SK-N-SH treated with all-trans-retinoic acid at 6 μM for 48 hours (cell line): ENCODE measurements at regions not wholly inside any gene's neighbourhood (a gene's known extent, or its start where the extent isn't known, plus 50 kb on each side); places are given as distances from the start of the nearest gene placed in this dataset.

Experiments used
- ATAC-seq: fragments of 200-7000 bp; cut with Tn5 transposase; 3 replicates; pipeline ENCODE4 v1.9.1; 2020; ENCODE audit warnings: mild to moderate bottlenecking, moderate library complexity
- ARNTL ChIP-seq: fragments of 450-650 bp; formaldehyde crosslinking; IDR thresholded peaks from 2 replicates; pipeline ENCODE4 v1.5.0; 2020; ENCODE audit warnings: low read depth, mild to moderate bottlenecking, moderate library complexity, borderline replicate concordance
- BACH2 ChIP-seq: fragments of 250-450 bp; sonication (Bioruptor Pico); IDR thresholded peaks from 2 replicates; pipeline ENCODE4 v1.9.0; 2021; ENCODE audit warnings: mild to moderate bottlenecking, borderline replicate concordance
- ESRRG ChIP-seq: fragments of 250-450 bp; sonication (Bioruptor Pico); IDR thresholded peaks from 2 replicates; pipeline ENCODE4 v1.6.1; 2021; ENCODE audit warnings: mild to moderate bottlenecking
- GLIS3 ChIP-seq: fragments of 250-450 bp; sonication (Bioruptor Pico); IDR thresholded peaks from 2 replicates; pipeline ENCODE4 v1.5.0; 2020; ENCODE audit warnings: mild to moderate bottlenecking, moderate library complexity
- ISL1 ChIP-seq: fragments of 250-450 bp; sonication (Bioruptor Pico); IDR thresholded peaks from 2 replicates; pipeline ENCODE4 v2.1.2; 2022; ENCODE audit warnings: mild to moderate bottlenecking, moderate library complexity
- OSR1 ChIP-seq: fragments of 250-450 bp; sonication (Bioruptor Pico); IDR thresholded peaks from 2 replicates; pipeline ENCODE4 v1.8.0; 2022; ENCODE audit warnings: moderate library complexity, mild to moderate bottlenecking, inconsistent platforms
- PPARA ChIP-seq: fragments of 250-450 bp; sonication (Bioruptor Pico); IDR thresholded peaks from 2 replicates; pipeline ENCODE4 v1.5.0; 2020; ENCODE audit warnings: mild to moderate bottlenecking, borderline replicate concordance
- RARB ChIP-seq: fragments of 250-450 bp; sonication (Bioruptor Pico); IDR thresholded peaks from 2 replicates; pipeline ENCODE4 v1.8.0; 2021; ENCODE audit warnings: mild to moderate bottlenecking, moderate library complexity
- SNAI2 ChIP-seq: fragments of 250-450 bp; sonication (Bioruptor Pico); IDR thresholded peaks from 2 replicates; pipeline ENCODE4 v1.5.0; 2020; ENCODE audit warnings: mild to moderate bottlenecking, moderate library complexity
- ZC3H10 ChIP-seq: fragments of 250-450 bp; sonication (Bioruptor Pico); IDR thresholded peaks from 2 replicates; pipeline ENCODE4 v1.5.1; 2021; ENCODE audit warnings: mild to moderate bottlenecking, moderate library complexity
- ZFP3 ChIP-seq: fragments of 250-450 bp; sonication (Bioruptor Pico); IDR thresholded peaks from 2 replicates; pipeline ENCODE4 v1.5.0; 2020; ENCODE audit warnings: mild to moderate bottlenecking, moderate library complexity
- ZNF565 ChIP-seq: fragments of 450-650 bp; formaldehyde crosslinking; conservative IDR thresholded peaks from 2 replicates; pipeline ENCODE4 v1.5.0; 2020; ENCODE audit warnings: low read depth, mild to moderate bottlenecking, moderate library complexity
- ZNF70 ChIP-seq: fragments of 450-650 bp; formaldehyde crosslinking; IDR thresholded peaks from 2 replicates; pipeline ENCODE4 v1.5.0; 2020; ENCODE audit warnings: mild to moderate bottlenecking, moderate library complexity
- ZNF8 ChIP-seq: fragments of 450-650 bp; formaldehyde crosslinking; IDR thresholded peaks from 2 replicates; pipeline ENCODE4 v1.5.0; 2020; ENCODE audit warnings: mild to moderate bottlenecking, moderate library complexity
- TF ChIP-seq, protein P1 (sequence below): fragments of 250-450 bp; sonication (Bioruptor Pico); IDR thresholded peaks from 2 replicates; pipeline ENCODE4 v1.5.1; 2021; ENCODE audit warnings: mild to moderate bottlenecking, moderate library complexity
- TF ChIP-seq, protein P2 (sequence below): fragments of 250-450 bp; sonication (Bioruptor Pico); IDR thresholded peaks from 2 replicates; pipeline ENCODE4 v1.8.0; 2021; ENCODE audit warnings: low read depth, mild to moderate bottlenecking, moderate library complexity, borderline replicate concordance
- TF ChIP-seq, protein P3 (sequence below): fragments of 250-450 bp; sonication (Bioruptor Pico); IDR thresholded peaks from 2 replicates; pipeline ENCODE4 v1.5.1; 2020; ENCODE audit warnings: low read depth, mild to moderate bottlenecking, moderate library complexity
- TF ChIP-seq, protein P4 (sequence below): fragments of 250-450 bp; sonication (Bioruptor Pico); IDR thresholded peaks from 2 replicates; pipeline ENCODE4 v1.8.0; 2020; ENCODE audit warnings: mild to moderate bottlenecking, moderate library complexity, borderline replicate concordance
- TF ChIP-seq, protein P5 (sequence below): fragments of 250-450 bp; sonication (Bioruptor Pico); IDR thresholded peaks from 2 replicates; pipeline ENCODE4 v1.5.0; 2020; ENCODE audit warnings: mild to moderate bottlenecking, moderate library complexity

DNA sequence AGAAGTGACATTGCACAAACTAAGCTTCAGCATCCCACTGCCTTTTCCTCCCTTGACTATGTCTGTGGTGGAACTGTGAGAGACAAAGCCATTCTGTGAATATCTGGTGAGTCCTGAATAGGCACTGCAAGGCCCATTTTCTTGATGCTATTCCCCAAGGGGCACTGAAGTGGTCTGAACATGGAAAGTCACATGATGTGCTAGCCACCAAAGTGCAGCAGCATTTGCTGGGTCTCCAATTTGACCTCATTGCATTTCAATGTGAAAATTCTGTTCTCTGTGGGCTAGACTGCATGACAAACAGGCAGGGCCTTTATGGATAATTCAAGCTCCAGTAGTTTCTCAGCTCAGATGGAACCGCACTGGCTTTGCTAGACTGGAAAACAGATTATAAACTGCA is 627.4 kb upstream of the BOD1L1 start:
- TF ChIP-seq GLIS3 (no peak), ZFP3 (no peak), OSR1 (CRISPR knock-in tag) (no peak), ZC3H10 (CRISPR knock-in tag) (no peak), ZNF565 (CRISPR knock-in tag) (no peak), ARNTL (CRISPR knock-in tag) (no peak)
- TF ChIP-seq, protein P1, sequence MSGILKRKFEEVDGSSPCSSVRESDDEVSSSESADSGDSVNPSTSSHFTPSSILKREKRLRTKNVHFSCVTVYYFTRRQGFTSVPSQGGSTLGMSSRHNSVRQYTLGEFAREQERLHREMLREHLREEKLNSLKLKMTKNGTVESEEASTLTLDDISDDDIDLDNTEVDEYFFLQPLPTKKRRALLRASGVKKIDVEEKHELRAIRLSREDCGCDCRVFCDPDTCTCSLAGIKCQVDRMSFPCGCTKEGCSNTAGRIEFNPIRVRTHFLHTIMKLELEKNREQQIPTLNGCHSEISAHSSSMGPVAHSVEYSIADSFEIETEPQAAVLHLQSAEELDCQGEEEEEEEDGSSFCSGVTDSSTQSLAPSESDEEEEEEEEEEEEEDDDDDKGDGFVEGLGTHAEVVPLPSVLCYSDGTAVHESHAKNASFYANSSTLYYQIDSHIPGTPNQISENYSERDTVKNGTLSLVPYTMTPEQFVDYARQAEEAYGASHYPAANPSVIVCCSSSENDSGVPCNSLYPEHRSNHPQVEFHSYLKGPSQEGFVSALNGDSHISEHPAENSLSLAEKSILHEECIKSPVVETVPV (CRISPR knock-in tag) = no peak
- TF ChIP-seq, protein P2, sequence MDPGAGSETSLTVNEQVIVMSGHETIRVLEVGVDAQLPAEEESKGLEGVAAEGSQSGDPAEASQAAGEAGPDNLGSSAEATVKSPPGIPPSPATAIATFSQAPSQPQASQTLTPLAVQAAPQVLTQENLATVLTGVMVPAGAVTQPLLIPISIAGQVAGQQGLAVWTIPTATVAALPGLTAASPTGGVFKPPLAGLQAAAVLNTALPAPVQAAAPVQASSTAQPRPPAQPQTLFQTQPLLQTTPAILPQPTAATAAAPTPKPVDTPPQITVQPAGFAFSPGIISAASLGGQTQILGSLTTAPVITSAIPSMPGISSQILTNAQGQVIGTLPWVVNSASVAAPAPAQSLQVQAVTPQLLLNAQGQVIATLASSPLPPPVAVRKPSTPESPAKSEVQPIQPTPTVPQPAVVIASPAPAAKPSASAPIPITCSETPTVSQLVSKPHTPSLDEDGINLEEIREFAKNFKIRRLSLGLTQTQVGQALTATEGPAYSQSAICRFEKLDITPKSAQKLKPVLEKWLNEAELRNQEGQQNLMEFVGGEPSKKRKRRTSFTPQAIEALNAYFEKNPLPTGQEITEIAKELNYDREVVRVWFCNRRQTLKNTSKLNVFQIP = no peak
- ATAC-seq = no peak

DNA sequence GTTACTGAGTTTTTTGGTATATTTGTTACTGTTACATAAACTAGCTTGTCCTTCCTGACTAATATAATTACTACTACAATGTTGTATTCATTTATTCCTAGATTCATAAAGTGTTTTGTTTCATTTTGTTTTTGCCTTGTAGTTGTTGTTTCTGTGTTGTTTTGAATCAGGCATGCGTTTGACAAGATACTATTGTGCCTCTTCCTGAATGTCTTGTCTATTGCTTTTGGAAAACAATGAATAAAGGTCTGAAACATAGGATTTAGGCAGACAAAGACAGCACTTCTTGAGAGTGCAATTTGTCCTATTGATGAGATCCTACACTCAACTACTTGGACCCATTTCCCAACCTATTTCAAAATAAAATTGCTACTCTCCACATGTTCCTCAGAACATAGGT is 630.4 kb upstream of the BOD1L1 start:
- no peak for ATAC-seq

DNA sequence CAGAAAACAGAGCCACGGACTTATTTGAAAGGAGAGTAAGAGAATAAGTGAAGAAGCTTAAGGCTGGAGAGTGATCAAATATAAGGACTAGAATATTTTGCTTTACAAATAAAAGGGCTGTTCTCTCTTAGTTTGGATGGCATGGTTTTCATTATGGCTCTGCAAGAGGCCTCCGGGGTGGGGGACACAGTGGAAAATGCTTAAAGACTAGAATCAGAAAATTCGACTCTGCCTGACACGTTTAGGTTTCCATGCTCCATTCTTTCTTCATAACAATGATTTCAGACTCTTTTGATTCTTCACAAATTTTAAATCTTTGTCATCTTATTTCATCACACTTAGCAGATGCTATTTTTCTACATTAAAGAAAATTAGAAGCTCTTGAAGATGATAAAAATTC is 632.4 kb upstream of the BOD1L1 start:
- no peak for ATAC-seq
- no peak for TF ChIP-seq OSR1 (CRISPR knock-in tag)
- no peak for TF ChIP-seq RARB (CRISPR knock-in tag)
- no peak for TF ChIP-seq ESRRG (CRISPR knock-in tag)
- TF ChIP-seq, protein P3, sequence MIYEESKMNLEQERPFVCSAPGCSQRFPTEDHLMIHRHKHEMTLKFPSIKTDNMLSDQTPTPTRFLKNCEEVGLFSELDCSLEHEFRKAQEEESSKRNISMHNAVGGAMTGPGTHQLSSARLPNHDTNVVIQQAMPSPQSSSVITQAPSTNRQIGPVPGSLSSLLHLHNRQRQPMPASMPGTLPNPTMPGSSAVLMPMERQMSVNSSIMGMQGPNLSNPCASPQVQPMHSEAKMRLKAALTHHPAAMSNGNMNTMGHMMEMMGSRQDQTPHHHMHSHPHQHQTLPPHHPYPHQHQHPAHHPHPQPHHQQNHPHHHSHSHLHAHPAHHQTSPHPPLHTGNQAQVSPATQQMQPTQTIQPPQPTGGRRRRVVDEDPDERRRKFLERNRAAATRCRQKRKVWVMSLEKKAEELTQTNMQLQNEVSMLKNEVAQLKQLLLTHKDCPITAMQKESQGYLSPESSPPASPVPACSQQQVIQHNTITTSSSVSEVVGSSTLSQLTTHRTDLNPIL = no peak
- no peak for TF ChIP-seq ARNTL (CRISPR knock-in tag)
- no peak for TF ChIP-seq ZNF8 (CRISPR knock-in tag)
- no peak for TF ChIP-seq BACH2 (CRISPR knock-in tag)
- TF ChIP-seq, protein P4, sequence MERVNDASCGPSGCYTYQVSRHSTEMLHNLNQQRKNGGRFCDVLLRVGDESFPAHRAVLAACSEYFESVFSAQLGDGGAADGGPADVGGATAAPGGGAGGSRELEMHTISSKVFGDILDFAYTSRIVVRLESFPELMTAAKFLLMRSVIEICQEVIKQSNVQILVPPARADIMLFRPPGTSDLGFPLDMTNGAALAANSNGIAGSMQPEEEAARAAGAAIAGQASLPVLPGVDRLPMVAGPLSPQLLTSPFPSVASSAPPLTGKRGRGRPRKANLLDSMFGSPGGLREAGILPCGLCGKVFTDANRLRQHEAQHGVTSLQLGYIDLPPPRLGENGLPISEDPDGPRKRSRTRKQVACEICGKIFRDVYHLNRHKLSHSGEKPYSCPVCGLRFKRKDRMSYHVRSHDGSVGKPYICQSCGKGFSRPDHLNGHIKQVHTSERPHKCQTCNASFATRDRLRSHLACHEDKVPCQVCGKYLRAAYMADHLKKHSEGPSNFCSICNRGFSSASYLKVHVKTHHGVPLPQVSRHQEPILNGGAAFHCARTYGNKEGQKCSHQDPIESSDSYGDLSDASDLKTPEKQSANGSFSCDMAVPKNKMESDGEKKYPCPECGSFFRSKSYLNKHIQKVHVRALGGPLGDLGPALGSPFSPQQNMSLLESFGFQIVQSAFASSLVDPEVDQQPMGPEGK (CRISPR knock-in tag) = no peak
- no peak for TF ChIP-seq PPARA (CRISPR knock-in tag)
- no peak for TF ChIP-seq GLIS3
- no peak for TF ChIP-seq ISL1 (CRISPR knock-in tag)
- TF ChIP-seq ZNF70 (CRISPR knock-in tag) = no peak
- TF ChIP-seq ZNF565 (CRISPR knock-in tag) = no peak
- TF ChIP-seq, protein P2 = no peak

More for the DNA sequence above, 630.4 kb upstream of the BOD1L1 start:
- TF ChIP-seq PPARA (CRISPR knock-in tag) (no peak), BACH2 (CRISPR knock-in tag) (no peak), ZNF8 (CRISPR knock-in tag) (no peak), ZNF70 (CRISPR knock-in tag) (no peak), OSR1 (CRISPR knock-in tag) (no peak), SNAI2 (CRISPR knock-in tag) (no peak), GLIS3 (no peak), ESRRG (CRISPR knock-in tag) (no peak)
- TF ChIP-seq, protein P2 = no peak
- TF ChIP-seq, protein P5, sequence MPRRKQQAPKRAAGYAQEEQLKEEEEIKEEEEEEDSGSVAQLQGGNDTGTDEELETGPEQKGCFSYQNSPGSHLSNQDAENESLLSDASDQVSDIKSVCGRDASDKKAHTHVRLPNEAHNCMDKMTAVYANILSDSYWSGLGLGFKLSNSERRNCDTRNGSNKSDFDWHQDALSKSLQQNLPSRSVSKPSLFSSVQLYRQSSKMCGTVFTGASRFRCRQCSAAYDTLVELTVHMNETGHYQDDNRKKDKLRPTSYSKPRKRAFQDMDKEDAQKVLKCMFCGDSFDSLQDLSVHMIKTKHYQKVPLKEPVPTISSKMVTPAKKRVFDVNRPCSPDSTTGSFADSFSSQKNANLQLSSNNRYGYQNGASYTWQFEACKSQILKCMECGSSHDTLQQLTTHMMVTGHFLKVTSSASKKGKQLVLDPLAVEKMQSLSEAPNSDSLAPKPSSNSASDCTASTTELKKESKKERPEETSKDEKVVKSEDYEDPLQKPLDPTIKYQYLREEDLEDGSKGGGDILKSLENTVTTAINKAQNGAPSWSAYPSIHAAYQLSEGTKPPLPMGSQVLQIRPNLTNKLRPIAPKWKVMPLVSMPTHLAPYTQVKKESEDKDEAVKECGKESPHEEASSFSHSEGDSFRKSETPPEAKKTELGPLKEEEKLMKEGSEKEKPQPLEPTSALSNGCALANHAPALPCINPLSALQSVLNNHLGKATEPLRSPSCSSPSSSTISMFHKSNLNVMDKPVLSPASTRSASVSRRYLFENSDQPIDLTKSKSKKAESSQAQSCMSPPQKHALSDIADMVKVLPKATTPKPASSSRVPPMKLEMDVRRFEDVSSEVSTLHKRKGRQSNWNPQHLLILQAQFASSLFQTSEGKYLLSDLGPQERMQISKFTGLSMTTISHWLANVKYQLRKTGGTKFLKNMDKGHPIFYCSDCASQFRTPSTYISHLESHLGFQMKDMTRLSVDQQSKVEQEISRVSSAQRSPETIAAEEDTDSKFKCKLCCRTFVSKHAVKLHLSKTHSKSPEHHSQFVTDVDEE (CRISPR knock-in tag) = no peak
- TF ChIP-seq, protein P3 = no peak
- TF ChIP-seq, all 23 proteins: peak for 0
